H1 (cell line): ENCODE measurements at regions not wholly inside any gene's neighbourhood (a gene's known extent, or its start where the extent isn't known, plus 50 kb on each side); places are given as distances from the start of the nearest gene placed in this dataset.

Experiments
- CTCF ChIA-PET: fragments of 300-600 bp; sonication (Branson Sonifier 250); formaldehyde crosslinking; loops from one replicate; lab custom pipeline; 2021; ENCODE audit not compliant: partially characterized antibody; lab: Charles Lee
- POLR2A ChIA-PET: fragments of 300-600 bp; sonication (Branson Sonifier 250); formaldehyde crosslinking; loops from one replicate; lab custom pipeline; 2021; ENCODE audit warnings: inconsistent platforms; ENCODE audit not compliant: partially characterized antibody; lab: Charles Lee
- DNase-seq, 2 experiments: peaks; one replicate each; pipeline versions ENCODE4 v3.0.0 to v3.0.0-alpha.2; 2010 to 2022; ENCODE audit warnings: low spot score in 2 of 2, low read depth in 1 of 2, mixed read lengths in 1 of 2
- FAIRE-seq: peaks from 2 replicates; lab custom pipeline; 2011; peaks lifted over from hg19 to GRCh38; lab: Jason Lieb, UNC
- H2AFZ ChIP-seq: 2 replicates; pipeline ENCODE4 v1.8.1; 2012; ENCODE audit warnings: low read length, inconsistent platforms
- H2AK5ac ChIP-seq: 2 replicates; pipeline ENCODE4 v1.6.1; 2013; ENCODE audit warnings: low read depth, low read length
- H2BK120ac ChIP-seq: replicated peaks from 2 replicates; pipeline ENCODE3; 2013; ENCODE audit warnings: low read depth, low read length, inconsistent platforms
- H2BK12ac ChIP-seq: 2 replicates; pipeline ENCODE4 v1.6.1; 2013; ENCODE audit warnings: low read depth, low read length
- H2BK15ac ChIP-seq: 2 replicates; pipeline ENCODE4 v1.6.1; 2013; ENCODE audit warnings: low read length
- H2BK20ac ChIP-seq: 2 replicates; pipeline ENCODE4 v1.6.1; 2013; ENCODE audit warnings: low read length
- H2BK5ac ChIP-seq: 2 replicates; pipeline ENCODE4 v1.6.1; 2013; ENCODE audit warnings: low read depth, low read length
- H3K14ac ChIP-seq: 2 replicates; pipeline ENCODE4 v1.6.1; 2013; ENCODE audit warnings: inconsistent platforms; ENCODE audit not compliant: insufficient read length
- H3K18ac ChIP-seq: 2 replicates; pipeline ENCODE4 v1.6.1; 2013; ENCODE audit warnings: low read length; ENCODE audit errors: extremely low read depth
- H3K23ac ChIP-seq: 2 replicates; pipeline ENCODE4 v1.6.1; 2013; ENCODE audit warnings: inconsistent platforms; ENCODE audit not compliant: insufficient read length
- H3K23me2 ChIP-seq: 2 replicates; pipeline ENCODE4 v1.6.1; 2013; ENCODE audit warnings: low read depth, low read length
- H3K27ac ChIP-seq: 2 replicates; pipeline ENCODE4 v1.6.1; 2011; ENCODE audit warnings: low read depth, low read length, inconsistent platforms
- H3K27me3 ChIP-seq, 4 experiments: replicated peaks in 1 of 4; 1 replicate in 1 of 4; 2 replicates in 3 of 4; pipeline versions ENCODE4 v1.6.1 to v1.8.1; 2011 to 2013; ENCODE audit warnings: low read length in 3 of 4, mild to moderate bottlenecking in 3 of 4, inconsistent platforms in 2 of 4, mixed read lengths in 2 of 4, moderate library complexity in 1 of 4; ENCODE audit not compliant: control insufficient read depth in 3 of 4, insufficient read depth in 3 of 4; ENCODE audit errors: extremely low read depth in 1 of 4
- H3K36me3 ChIP-seq, 4 experiments: 2 replicates each; pipeline versions ENCODE4 v1.6.1 to v1.8.1; 2011 to 2013; ENCODE audit warnings: mild to moderate bottlenecking in 4 of 4, low read length in 3 of 4, moderate library complexity in 2 of 4, control low read depth in 1 of 4, inconsistent platforms in 1 of 4; ENCODE audit not compliant: insufficient read depth in 4 of 4, control insufficient read depth in 2 of 4
- H3K4ac ChIP-seq: replicated peaks from 2 replicates; pipeline ENCODE3; 2013; ENCODE audit warnings: low read length, low read depth, mixed read lengths, inconsistent platforms; ENCODE audit not compliant: insufficient read length
- H3K4me1 ChIP-seq, 4 experiments: replicated peaks in 1 of 4; 1 replicate in 1 of 4; 2 replicates in 3 of 4; pipeline versions ENCODE4 v1.6.1 to v1.8.1; 2011 to 2013; ENCODE audit warnings: low read length in 3 of 4, inconsistent platforms in 2 of 4, mixed read lengths in 1 of 4; ENCODE audit not compliant: insufficient read depth in 4 of 4, control insufficient read depth in 3 of 4
- H3K4me2 ChIP-seq, 2 experiments: 2 replicates each; pipeline versions ENCODE4 v1.6.1 to v1.8.1; 2011 to 2013; ENCODE audit warnings: low read depth in 2 of 2, low read length in 2 of 2, control low read depth in 1 of 2, inconsistent platforms in 1 of 2, mild to moderate bottlenecking in 1 of 2; ENCODE audit not compliant: insufficient read depth in 1 of 2
- H3K4me3 ChIP-seq, 4 experiments: fragments of 200-600, 300-600 bp in 1 of 4; sonication (generic), shearing (Covaris generic), sonication (Bioruptor Twin) in 1 of 4; 2 replicates each; pipeline versions ENCODE4 v1.5.1 to v1.8.1; 2011 to 2016; ENCODE audit warnings: low read length in 4 of 4, low read depth in 3 of 4, control low read depth in 2 of 4, inconsistent platforms in 2 of 4, mild to moderate bottlenecking in 2 of 4, mixed read lengths in 1 of 4, moderate library complexity in 1 of 4; ENCODE audit not compliant: insufficient read depth in 2 of 4; ENCODE audit errors: extremely low read depth in 1 of 4
- H3K56ac ChIP-seq: replicated peaks from 2 replicates; pipeline ENCODE3; 2013; ENCODE audit warnings: low read depth, mild to moderate bottlenecking, mixed read lengths, low read length, inconsistent platforms; ENCODE audit not compliant: insufficient read length
- H3K79me1 ChIP-seq: 2 replicates; pipeline ENCODE4 v1.6.1; 2013; ENCODE audit warnings: low read depth, low read length, control low read depth
- H3K79me2 ChIP-seq, 2 experiments: 2 replicates each; pipeline versions ENCODE4 v1.6.1 to v1.8.1; 2012 to 2013; ENCODE audit warnings: low read length in 2 of 2, mild to moderate bottlenecking in 2 of 2, inconsistent platforms in 1 of 2; ENCODE audit not compliant: insufficient read depth in 2 of 2, control insufficient read depth in 1 of 2
- H3K9ac ChIP-seq, 4 experiments: replicated peaks in 1 of 4; 1 replicate in 1 of 4; 2 replicates in 3 of 4; pipeline versions ENCODE4 v1.6.1 to v1.8.1; 2011 to 2013; ENCODE audit warnings: low read depth in 3 of 4, low read length in 3 of 4, control low read depth in 2 of 4, mild to moderate bottlenecking in 2 of 4, moderate library complexity in 2 of 4, inconsistent platforms in 1 of 4; ENCODE audit errors: extremely low read depth in 1 of 4
- H3K9me3 ChIP-seq, 2 experiments: 2 replicates each; pipeline versions ENCODE4 v1.6.1 to v1.8.1; 2012 to 2013; ENCODE audit warnings: mild to moderate bottlenecking in 2 of 2, moderate library complexity in 2 of 2, control low read depth in 1 of 2, inconsistent platforms in 1 of 2, low read depth in 1 of 2, low read length in 1 of 2, mixed read lengths in 1 of 2; ENCODE audit not compliant: insufficient read depth in 2 of 2
- H4K20me1 ChIP-seq, 2 experiments: replicated peaks in 1 of 2; 2 replicates each; pipeline versions ENCODE3 to v1.8.1; 2011 to 2013; ENCODE audit warnings: inconsistent platforms in 2 of 2, low read length in 2 of 2, mild to moderate bottlenecking in 1 of 2; ENCODE audit not compliant: insufficient read depth in 2 of 2, control insufficient read depth in 1 of 2
- H4K5ac ChIP-seq: 2 replicates; pipeline ENCODE4 v1.6.1; 2013; ENCODE audit warnings: low read length, low read depth, mixed read lengths, inconsistent platforms; ENCODE audit not compliant: insufficient read length
- H4K8ac ChIP-seq: 2 replicates; pipeline ENCODE4 v1.8.0; 2013; ENCODE audit warnings: mild to moderate bottlenecking, moderate library complexity, low read length, inconsistent platforms; ENCODE audit not compliant: insufficient read depth; ENCODE audit errors: extremely low read depth
- H4K91ac ChIP-seq: replicated peaks from 2 replicates; pipeline ENCODE3; 2013; ENCODE audit warnings: low read length, mixed read lengths, inconsistent platforms; ENCODE audit not compliant: insufficient read length
- ASH2L ChIP-seq: fragments of 200-600, 300-600 bp; sonication (generic); IDR thresholded peaks from one replicate; pipeline ENCODE4 v1.7.1; 2017; ENCODE audit warnings: low read length
- CBX8 ChIP-seq: fragments of 300-800, 300-1000 bp; sonication (generic); IDR thresholded peaks from 2 replicates; pipeline ENCODE4 v1.7.1; 2016; ENCODE audit warnings: low read depth, low read length, borderline replicate concordance
- CEBPB ChIP-seq: IDR thresholded peaks from 2 replicates; pipeline ENCODE4 v1.6.1; 2012; ENCODE audit warnings: low read depth, low read length
- EP300 ChIP-seq, 2 experiments: IDR thresholded peaks; 1 replicate in 1 of 2; 2 replicates in 1 of 2; pipeline ENCODE4 v1.6.1; 2011 to 2012; ENCODE audit warnings: low read depth in 2 of 2, low read length in 2 of 2, mild to moderate bottlenecking in 2 of 2, borderline replicate concordance in 1 of 2, inconsistent platforms in 1 of 2, moderate library complexity in 1 of 2
- FOSL1 ChIP-seq: IDR thresholded peaks from 2 replicates; pipeline ENCODE4 v1.6.1; 2011; ENCODE audit warnings: mild to moderate bottlenecking, low read depth, low read length, moderate library complexity; ENCODE audit not compliant: insufficient read depth
- POLR2AphosphoS5 ChIP-seq: IDR thresholded peaks from 2 replicates; pipeline ENCODE4 v1.6.1; 2011; ENCODE audit warnings: low read depth, low read length
- POU5F1 ChIP-seq: IDR thresholded peaks from 2 replicates; pipeline ENCODE4 v1.6.1; 2011; ENCODE audit warnings: low read depth, mild to moderate bottlenecking, low read length, moderate library complexity
- RAD21 ChIP-seq, 2 experiments: IDR thresholded peaks in 1 of 2; conservative IDR thresholded peaks in 1 of 2; 2 replicates each; pipeline ENCODE4 v1.6.1; 2011; ENCODE audit warnings: low read depth in 2 of 2, low read length in 2 of 2, improper control_type of control experiment in 1 of 2, inconsistent platforms in 1 of 2, mild to moderate bottlenecking in 1 of 2, moderate library complexity in 1 of 2
- SRF ChIP-seq: IDR thresholded peaks from 2 replicates; pipeline ENCODE4 v1.6.1; 2011; ENCODE audit warnings: mild to moderate bottlenecking, low read depth, low read length, moderate library complexity
- TAF7 ChIP-seq: optimal IDR thresholded peaks from 2 replicates; pipeline ENCODE3; 2011; ENCODE audit warnings: low read depth, mild to moderate bottlenecking, inconsistent platforms, low read length, moderate library complexity, borderline replicate concordance
- TBP ChIP-seq: IDR thresholded peaks from 2 replicates; pipeline ENCODE4 v1.6.1; 2011; ENCODE audit warnings: low read depth, low read length, improper control_type of control experiment
- WGBS, 2 experiments: shearing (Covaris generic) in 1 of 2; methylation state at CpG; one replicate each; pipeline versions ENCODE4 v1.1.6 to v1.1.7; 2013 to 2015; ENCODE audit warnings: low lambda C conversion rate in 2 of 2, mixed read lengths in 2 of 2, inconsistent platforms in 1 of 2, low coverage in 1 of 2, missing lambda C conversion rate in 1 of 2; ENCODE audit not compliant: insufficient replicate concordance in 2 of 2, insufficient coverage in 1 of 2, insufficient read length in 1 of 2; ENCODE audit errors: extremely low coverage in 1 of 2, missing lambda C conversion rate in 1 of 2; 5-methylcytosine and 5-hydroxymethylcytosine counted together
- TF ChIP-seq, protein P1 (sequence below), 3 experiments: IDR thresholded peaks; 1 replicate in 2 of 3; 2 replicates in 1 of 3; pipeline versions ENCODE4 v1.5.1 to v1.6.1; 2011; ENCODE audit warnings: low read length in 3 of 3, mild to moderate bottlenecking in 3 of 3, inconsistent platforms in 2 of 3, low read depth in 1 of 3, moderate library complexity in 1 of 3; ENCODE audit not compliant: insufficient read depth in 1 of 3; ENCODE audit errors: control extremely low read depth in 1 of 3

DNA sequence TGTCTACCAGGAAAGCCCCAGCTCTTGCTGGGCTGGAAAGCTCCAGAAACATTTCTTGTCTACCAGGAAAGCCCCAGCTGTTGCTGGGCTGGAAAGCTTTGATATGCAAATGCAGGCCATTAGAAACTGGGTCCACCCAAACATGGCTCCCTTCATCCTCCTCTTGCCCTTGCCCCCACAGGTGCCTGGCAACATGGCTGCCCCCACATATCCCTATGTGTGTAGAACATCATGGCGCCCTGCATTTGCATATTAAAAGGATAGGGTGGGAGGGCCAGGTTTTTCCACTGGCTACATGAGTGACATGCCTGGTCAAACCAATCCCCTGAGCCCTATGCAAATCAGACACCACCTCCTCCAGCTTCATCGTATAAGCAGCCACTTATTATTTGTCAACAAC lies 455.4 kb upstream of the ARGLU1 start:
- no peak for DNase-seq
- no peaks in the 10 kb centered on the region for H3K27me3 ChIP-seq
- H2BK5ac ChIP-seq, result no peak overlapping the region
- no peak overlapping the region for H2AK5ac ChIP-seq
- no peak overlapping the region for H3K27ac ChIP-seq
- H3K79me2 ChIP-seq, result no peaks in the 10 kb centered on the region
- H3K9me3 ChIP-seq, result no peaks in the 10 kb centered on the region
- H3K4me1 ChIP-seq, result no peaks in the 10 kb centered on the region
- H2AFZ ChIP-seq, result no peak overlapping the region
- H2BK15ac ChIP-seq, result no peak overlapping the region
- H3K4me3 ChIP-seq, result no peak overlapping the region
- H2BK120ac ChIP-seq, result no peak overlapping the region
- no peak overlapping the region for H3K56ac ChIP-seq
- no peak overlapping the region for H3K9ac ChIP-seq
- no peaks in the 10 kb centered on the region for H3K36me3 ChIP-seq
- H4K91ac ChIP-seq, result no peak overlapping the region
- WGBS, 2 experiments, result 83% methylated on average over 2 of the region's 2 CpGs; no CpG with 5 or more reads in 1 of the 2 experiments
- H3K4ac ChIP-seq, result no peak overlapping the region
- H3K23me2 ChIP-seq, result no peaks in the 10 kb centered on the region
- no peak overlapping the region for H2BK12ac ChIP-seq
- H3K79me1 ChIP-seq, result no peaks in the 10 kb centered on the region
- H4K20me1 ChIP-seq, result no peaks in the 10 kb centered on the region
- no peak overlapping the region for H2BK20ac ChIP-seq
- H4K5ac ChIP-seq, result no peak overlapping the region
- ChIA-PET POLR2A (no interaction called here), CTCF (interaction anchor here (0.5 to 1.0 kb wide), 3 partner anchors 23 to 104 kb away, joined by 3 read pairs; no protein-coding TSS in a partner anchor)
- no peak overlapping the region for H3K18ac ChIP-seq
- H3K4me2 ChIP-seq, result no peak overlapping the region
- FAIRE-seq, result peak; percentile 81
- H3K23ac ChIP-seq, result no peak overlapping the region
- H4K8ac ChIP-seq, result no peak overlapping the region
- no peak overlapping the region for H3K14ac ChIP-seq
- TF ChIP-seq POLR2AphosphoS5 (no peak), POU5F1 (0 out of 2 replicates have a peak, but pooled peaks have one; percentile 1), TBP (no peak), TAF7 (no peak), EP300 (IDR thresholded peaks at IDR 0.05; ENCODE audit: borderline replicate concordance in 1 of 2, low read depth in 2 of 2, low read length in 2 of 2) (no peak), CBX8 (no peak), CEBPB (no peak), FOSL1 (no peak), SRF (no peak), RAD21 (IDR thresholded peaks at IDR 0.05 in 1 of 2, conservative IDR thresholded peaks at IDR 0.05 in 1 of 2; ENCODE audit: low read depth in 2 of 2, low read length in 2 of 2) (no peak), ASH2L (no peak)
- TF ChIP-seq, protein P1, sequence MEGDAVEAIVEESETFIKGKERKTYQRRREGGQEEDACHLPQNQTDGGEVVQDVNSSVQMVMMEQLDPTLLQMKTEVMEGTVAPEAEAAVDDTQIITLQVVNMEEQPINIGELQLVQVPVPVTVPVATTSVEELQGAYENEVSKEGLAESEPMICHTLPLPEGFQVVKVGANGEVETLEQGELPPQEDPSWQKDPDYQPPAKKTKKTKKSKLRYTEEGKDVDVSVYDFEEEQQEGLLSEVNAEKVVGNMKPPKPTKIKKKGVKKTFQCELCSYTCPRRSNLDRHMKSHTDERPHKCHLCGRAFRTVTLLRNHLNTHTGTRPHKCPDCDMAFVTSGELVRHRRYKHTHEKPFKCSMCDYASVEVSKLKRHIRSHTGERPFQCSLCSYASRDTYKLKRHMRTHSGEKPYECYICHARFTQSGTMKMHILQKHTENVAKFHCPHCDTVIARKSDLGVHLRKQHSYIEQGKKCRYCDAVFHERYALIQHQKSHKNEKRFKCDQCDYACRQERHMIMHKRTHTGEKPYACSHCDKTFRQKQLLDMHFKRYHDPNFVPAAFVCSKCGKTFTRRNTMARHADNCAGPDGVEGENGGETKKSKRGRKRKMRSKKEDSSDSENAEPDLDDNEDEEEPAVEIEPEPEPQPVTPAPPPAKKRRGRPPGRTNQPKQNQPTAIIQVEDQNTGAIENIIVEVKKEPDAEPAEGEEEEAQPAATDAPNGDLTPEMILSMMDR (IDR thresholded peaks at IDR 0.05; ENCODE audit: control extremely low read depth in 1 of 3, insufficient read depth in 1 of 3, low read depth in 1 of 3, low read length in 3 of 3), result no peak
